ENCODE measurements at regions not wholly inside any gene's neighbourhood (a gene's known extent, or its start where the extent isn't known, plus 50 kb on each side); places are given as distances from the start of the nearest gene placed in this dataset.

GRCh38 chr1:4126731-4127591 is 226.9 kb upstream of the C1orf174 start:
- Histone ChIP-seq H3K4me3 (IDR thresholded peaks at IDR 0.05; ENCODE audit: insufficient read depth, low read depth, low read length) (no peak overlapping the region), H3K27ac (no peak overlapping the region), H2AFZ (ENCODE audit: low read depth) (no peak overlapping the region), H3K27me3 (ENCODE audit: insufficient read depth, low read depth) (peaks cover 24% of the 10 kb centered on the region; the same call in 1 of the 2 replicates), H3K4me2 (no peak overlapping the region), H3K4me1 (ENCODE audit: low read depth, poor library complexity, severe bottlenecking) (no peaks in the 10 kb centered on the region), H3K9ac (no peak overlapping the region), H3K36me3 (ENCODE audit: insufficient read depth) (no peaks in the 10 kb centered on the region), H3K79me2 (ENCODE audit: insufficient read depth, low read depth) (no peaks in the 10 kb centered on the region), H4K20me1 (ENCODE audit: insufficient read depth) (no peaks in the 10 kb centered on the region)
- no peak for TF ChIP-seq CTCF (conservative IDR thresholded peaks at IDR 0.05; ENCODE audit: low read depth, low read length)

GRCh38 chr1:4127592-4128140 is 227.6 kb upstream of the C1orf174 start:
- Histone ChIP-seq H4K20me1 (ENCODE audit: insufficient read depth) (no peaks in the 10 kb centered on the region), H3K27me3 (ENCODE audit: insufficient read depth, low read depth) (peaks cover 29% of the 10 kb centered on the region; the same call in 1 of the 2 replicates), H2AFZ (ENCODE audit: low read depth) (no peak overlapping the region), H3K9ac (no peak overlapping the region), H3K4me2 (no peak overlapping the region), H3K36me3 (ENCODE audit: insufficient read depth) (no peaks in the 10 kb centered on the region), H3K4me1 (ENCODE audit: low read depth, poor library complexity, severe bottlenecking) (no peaks in the 10 kb centered on the region), H3K27ac (no peak overlapping the region), H3K4me3 (IDR thresholded peaks at IDR 0.05; ENCODE audit: insufficient read depth, low read depth, low read length) (no peak overlapping the region), H3K79me2 (ENCODE audit: insufficient read depth, low read depth) (no peaks in the 10 kb centered on the region)
- TF ChIP-seq CTCF (conservative IDR thresholded peaks at IDR 0.05; ENCODE audit: low read depth, low read length): no peak

DNA sequence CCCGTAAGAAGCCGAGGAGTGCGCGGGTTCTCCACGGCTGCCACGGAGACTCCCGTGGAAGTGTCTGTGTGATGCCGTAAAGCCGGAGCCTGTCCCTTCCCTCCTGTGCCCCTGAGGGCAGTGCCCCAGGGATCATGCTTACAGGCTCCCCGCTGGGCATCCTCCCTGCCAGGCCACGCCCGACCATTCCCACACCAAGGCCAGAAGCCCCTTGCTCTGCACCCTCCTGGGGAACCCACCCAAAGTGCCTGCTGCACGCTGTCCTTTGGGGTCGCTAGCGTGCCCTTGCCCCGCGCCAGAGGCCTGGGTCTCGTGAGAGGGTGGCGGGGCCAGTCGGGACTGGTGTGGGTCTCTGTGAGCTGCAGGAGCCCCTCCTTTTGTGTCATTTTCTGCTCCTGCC is 228.5 kb upstream of the C1orf174 start:
- no peaks in the 10 kb centered on the region for H3K79me2 ChIP-seq (ENCODE audit: insufficient read depth, low read depth)
- no peak for TF ChIP-seq CTCF (conservative IDR thresholded peaks at IDR 0.05; ENCODE audit: low read depth, low read length)
- no peak overlapping the region for H3K4me3 ChIP-seq (IDR thresholded peaks at IDR 0.05; ENCODE audit: insufficient read depth, low read depth, low read length)
- no peaks in the 10 kb centered on the region for H3K4me1 ChIP-seq (ENCODE audit: low read depth, poor library complexity, severe bottlenecking)
- H3K27ac ChIP-seq: no peak overlapping the region
- H4K20me1 ChIP-seq (ENCODE audit: insufficient read depth): no peaks in the 10 kb centered on the region
- peaks cover 34% of the 10 kb centered on the region; the same call in 1 of the 2 replicates for H3K27me3 ChIP-seq (ENCODE audit: insufficient read depth, low read depth)
- no peak overlapping the region for H3K9ac ChIP-seq
- no peaks in the 10 kb centered on the region for H3K36me3 ChIP-seq (ENCODE audit: insufficient read depth)
- no peak overlapping the region for H2AFZ ChIP-seq (ENCODE audit: low read depth)
- no peak overlapping the region for H3K4me2 ChIP-seq

DNA sequence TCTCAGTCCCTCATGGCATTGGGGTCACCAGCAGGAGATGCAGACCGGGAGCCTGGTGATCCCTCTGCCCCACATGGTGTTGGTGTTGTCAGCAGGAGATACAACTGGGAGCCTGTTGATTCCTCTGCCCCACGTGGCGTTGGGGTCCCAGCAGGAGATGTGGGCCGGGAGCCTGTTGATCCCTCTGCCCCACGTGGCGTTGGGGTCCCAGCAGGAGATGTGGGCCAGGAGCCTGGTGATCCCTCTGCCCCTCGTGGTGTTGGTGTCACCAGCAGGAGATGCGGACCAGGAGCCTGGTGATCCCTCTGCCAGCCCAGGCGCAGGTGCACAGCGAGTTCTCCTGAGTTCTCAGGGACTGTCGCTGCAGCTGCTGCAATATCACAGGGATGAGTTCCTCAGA is 229.6 kb upstream of the C1orf174 start:
- Histone ChIP-seq H3K79me2 (ENCODE audit: insufficient read depth, low read depth) (no peaks in the 10 kb centered on the region), H3K4me3 (IDR thresholded peaks at IDR 0.05; ENCODE audit: insufficient read depth, low read depth, low read length) (no peak overlapping the region), H3K4me2 (no peak overlapping the region), H2AFZ (ENCODE audit: low read depth) (no peak overlapping the region), H3K27ac (no peak overlapping the region), H4K20me1 (ENCODE audit: insufficient read depth) (no peaks in the 10 kb centered on the region), H3K9ac (no peak overlapping the region), H3K27me3 (ENCODE audit: insufficient read depth, low read depth) (peaks cover 34% of the 10 kb centered on the region; the same call in 1 of the 2 replicates), H3K36me3 (ENCODE audit: insufficient read depth) (no peaks in the 10 kb centered on the region), H3K4me1 (ENCODE audit: low read depth, poor library complexity, severe bottlenecking) (no peaks in the 10 kb centered on the region)
- no peak for TF ChIP-seq CTCF (conservative IDR thresholded peaks at IDR 0.05; ENCODE audit: low read depth, low read length)
